Esophagus squamous epithelium (tissue), 5 donors: ENCODE measurements at regions not wholly inside any gene's neighbourhood (a gene's known extent, or its start where the extent isn't known, plus 50 kb on each side); places are given as distances from the start of the nearest gene placed in this dataset.

Source experiments
- DNase-seq: peaks from one replicate; lab custom pipeline; 2025; lab: John Stamatoyannopoulos, UW
- H3K27ac ChIP-seq, 4 donors: fragments of 200-600 bp; sonication (generic); one replicate each; pipeline ENCODE4 v1.5.1; 2016 to 2019; ENCODE audit warnings: mild to moderate bottlenecking in 1 of 4
- H3K27me3 ChIP-seq, 4 donors: fragments of 200-600 bp; sonication (generic); 1 replicate in 3 of 4; 2 replicates in 1 of 4; pipeline versions ENCODE4 v1.5.1 to v1.6.0; 2017 to 2021; ENCODE audit warnings: antibody characterized with exemption in 1 of 4
- H3K36me3 ChIP-seq, 3 donors: fragments of 200-600 bp; sonication (generic); one replicate each; pipeline ENCODE4 v1.5.1; 2016 to 2019
- H3K4me1 ChIP-seq, 3 donors: fragments of 200-600 bp; sonication (generic); one replicate each; pipeline ENCODE4 v1.5.1; 2017 to 2019
- H3K4me3 ChIP-seq, 4 donors: fragments of 200-600 bp; sonication (generic); 1 replicate in 3 of 4; 2 replicates in 1 of 4; pipeline ENCODE4 v1.5.1; 2016 to 2019; ENCODE audit warnings: mild to moderate bottlenecking in 2 of 4, moderate library complexity in 1 of 4
- H3K9me3 ChIP-seq, 3 donors: fragments of 200-600 bp; sonication (generic); one replicate each; pipeline ENCODE4 v1.5.1; 2016 to 2019
- CTCF ChIP-seq, 6 experiments: fragments of 450-650 bp in 4 of 6; fragments of 200-600 bp in 2 of 6; sonication (generic) in 2 of 6; IDR thresholded peaks; one replicate each; pipeline ENCODE4 v1.5.1; 2016 to 2019; ENCODE audit warnings: antibody characterized with exemption in 6 of 6, mild to moderate bottlenecking in 4 of 6, moderate library complexity in 4 of 6
- POLR2A ChIP-seq, 4 donors: fragments of 450-650 bp; IDR thresholded peaks; one replicate each; pipeline ENCODE4 v1.6.1; 2017; ENCODE audit warnings: antibody characterized with exemption in 4 of 4, mild to moderate bottlenecking in 4 of 4, moderate library complexity in 3 of 4
- WGBS, 2 donors: methylation state at CpG; one replicate each; pipeline ENCODE4 v1.1.5; 2018; 5-methylcytosine and 5-hydroxymethylcytosine counted together
- intact Hi-C: fragments of 100-400 bp; cut with DNase I; formaldehyde crosslinking; loops from one replicate; pipeline ENCODE4 v1.15.0; 2022
- donor health status: DM: yes; HTN: yes; CAD: no.

DNA sequence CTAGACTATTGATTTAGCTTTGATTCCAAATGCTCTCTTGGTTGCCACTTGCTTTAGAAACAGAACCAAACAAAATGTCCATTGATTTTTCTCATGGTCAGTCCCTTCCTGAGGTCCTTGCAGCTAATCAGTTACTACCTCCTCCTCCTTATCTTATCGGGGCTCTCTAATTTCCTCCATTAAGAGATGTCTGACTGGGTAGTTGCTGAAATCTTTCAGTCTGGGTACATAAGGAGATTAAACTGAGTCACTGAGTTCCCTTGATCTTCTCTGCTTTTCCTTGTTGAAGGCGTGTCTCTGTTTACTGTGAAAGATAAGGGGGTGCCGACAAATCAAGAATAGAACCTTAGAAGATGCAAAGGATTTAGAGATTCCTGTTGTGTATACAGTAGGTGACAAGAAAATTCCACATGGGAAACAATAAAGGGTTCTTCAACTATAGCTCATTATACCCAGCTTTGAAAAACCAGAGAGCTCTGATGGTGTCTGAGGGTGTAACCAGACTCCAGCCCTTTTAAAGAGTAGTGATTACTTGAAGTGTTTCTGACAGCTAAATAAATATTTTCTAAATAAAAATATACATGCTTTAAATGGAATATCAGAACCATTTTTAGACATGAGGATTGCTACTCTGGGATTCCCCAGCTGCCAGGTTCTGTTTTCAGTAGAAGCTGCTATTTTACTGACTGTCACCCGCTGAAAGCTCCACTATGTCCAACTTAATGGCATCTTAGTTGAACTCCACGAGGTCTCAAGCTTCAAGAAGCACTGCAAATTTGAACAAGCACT is 791.3 kb upstream of the SOX9 start:
- peaks cover 0 to 21% (median 0%) of the 10 kb centered on the region in 3 donors for H3K4me1 ChIP-seq
- 44 to 53% methylated on average over 5 of the region's 5 CpGs for WGBS, 2 donors
- H3K9me3 ChIP-seq, result no peaks in the 10 kb centered on the region
- no peak overlapping the region for H3K27ac ChIP-seq
- H3K27me3 ChIP-seq, result no peaks in the 10 kb centered on the region
- TF ChIP-seq POLR2A (IDR thresholded peaks at IDR 0.05), result no peak
- TF ChIP-seq CTCF (IDR thresholded peaks at IDR 0.05), result no peak
- no peak for DNase-seq
- no peaks in the 10 kb centered on the region for H3K36me3 ChIP-seq
- H3K4me3 ChIP-seq, result no peak overlapping the region
- intact Hi-C loops, result no loop called here

DNA sequence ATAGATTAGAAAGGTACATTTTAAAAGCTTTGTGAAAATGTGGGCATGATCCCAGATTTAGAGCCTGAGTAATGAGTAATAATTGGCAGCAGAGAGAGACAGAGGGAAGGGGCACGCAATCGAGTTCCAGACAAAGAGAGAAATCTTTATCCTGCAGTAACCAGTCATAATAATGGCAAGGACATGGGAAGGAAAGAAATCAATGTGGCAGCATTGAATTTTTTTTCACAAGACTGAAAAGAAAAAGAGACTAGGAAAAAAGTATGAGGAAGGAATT is 790.8 kb upstream of the SOX9 start:
- WGBS, 2 donors, result 51 to 55% methylated on average over 2 of the region's 2 CpGs
- TF ChIP-seq CTCF (IDR thresholded peaks at IDR 0.05) (no peak), POLR2A (IDR thresholded peaks at IDR 0.05) (no peak)
- Histone ChIP-seq H3K9me3 (no peaks in the 10 kb centered on the region), H3K27me3 (no peaks in the 10 kb centered on the region), H3K4me3 (no peak overlapping the region), H3K36me3 (no peaks in the 10 kb centered on the region), H3K27ac (no peak overlapping the region), H3K4me1 (peaks cover 0 to 22% (median 0%) of the 10 kb centered on the region in 3 donors)
- DNase-seq, result no peak
- intact Hi-C loops, result no loop called here

GRCh38 chr17:71331754-71332325 is 789.0 kb upstream of the SOX9 start:
- TF ChIP-seq CTCF (IDR thresholded peaks at IDR 0.05) (no peak), POLR2A (IDR thresholded peaks at IDR 0.05) (no peak)
- Histone ChIP-seq H3K9me3 (no peaks in the 10 kb centered on the region), H3K4me3 (no peak overlapping the region), H3K4me1 (peaks cover 0 to 29% (median 0%) of the 10 kb centered on the region in 3 donors), H3K27ac (no peak overlapping the region), H3K27me3 (no peaks in the 10 kb centered on the region), H3K36me3 (no peaks in the 10 kb centered on the region)
- intact Hi-C loops, result no loop called here
- WGBS, 2 donors, result 67 to 74% methylated on average over 5 of the region's 5 CpGs
- no peak for DNase-seq

DNA sequence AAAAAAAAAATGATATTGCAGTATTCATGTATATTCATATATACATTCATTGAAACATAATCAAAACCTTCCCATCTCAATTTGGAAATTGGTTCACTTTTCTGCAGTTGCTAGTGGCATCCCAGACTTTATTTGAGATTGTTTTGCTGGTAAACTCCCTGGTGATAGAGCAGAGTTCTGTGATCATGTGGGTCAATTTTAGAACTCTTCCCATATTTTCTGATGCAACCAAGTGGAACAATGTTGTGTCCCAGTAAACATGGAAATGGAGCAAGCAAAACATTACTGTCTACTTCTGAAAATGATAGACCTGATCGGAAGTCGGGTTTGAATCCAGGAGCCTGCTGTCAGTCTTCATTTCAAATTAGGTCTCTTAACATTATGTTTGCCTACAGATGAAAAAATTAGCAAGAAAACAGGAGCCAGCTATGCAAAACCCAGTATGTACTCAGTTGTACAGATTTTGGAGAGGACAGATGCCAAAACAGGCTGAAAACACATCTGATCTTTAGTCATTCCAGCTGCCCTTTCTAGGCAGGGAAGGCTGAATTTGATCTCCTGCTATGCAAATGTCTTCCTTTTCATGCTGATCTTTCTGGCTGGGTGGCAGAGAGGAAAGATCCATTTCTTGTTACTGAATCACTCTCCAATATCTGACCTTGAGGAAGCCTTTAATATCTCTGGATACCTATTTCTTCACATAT is 786.6 kb upstream of the SOX9 start:
- H3K4me1 ChIP-seq, result peaks cover 0 to 36% (median 0%) of the 10 kb centered on the region in 3 donors
- H3K36me3 ChIP-seq, result no peaks in the 10 kb centered on the region
- WGBS, 2 donors, result 61 to 90% methylated on average over 2 of the region's 2 CpGs
- no peak for TF ChIP-seq POLR2A (IDR thresholded peaks at IDR 0.05)
- no peak for TF ChIP-seq CTCF (IDR thresholded peaks at IDR 0.05)
- intact Hi-C loops, result no loop called here
- DNase-seq, result no peak
- H3K4me3 ChIP-seq, result no peak overlapping the region
- no peaks in the 10 kb centered on the region for H3K27me3 ChIP-seq
- H3K27ac ChIP-seq, result no peak overlapping the region
- no peaks in the 10 kb centered on the region for H3K9me3 ChIP-seq

GRCh38 chr17:71335212-71335611 is 785.6 kb upstream of the SOX9 start:
- intact Hi-C loops, result no loop called here
- Histone ChIP-seq H3K9me3 (no peaks in the 10 kb centered on the region), H3K27ac (no peak overlapping the region), H3K4me3 (no peak overlapping the region), H3K4me1 (peaks cover 0 to 26% (median 0%) of the 10 kb centered on the region in 3 donors), H3K36me3 (no peaks in the 10 kb centered on the region), H3K27me3 (no peaks in the 10 kb centered on the region)
- TF ChIP-seq POLR2A (IDR thresholded peaks at IDR 0.05) (no peak), CTCF (IDR thresholded peaks at IDR 0.05) (no peak)
- DNase-seq, result no peak
